NCI-H2081 treated with DMSO at 0.1 percent for 48 hours (cell line): ENCODE measurements at regions not wholly inside any gene's neighbourhood (a gene's known extent, or its start where the extent isn't known, plus 50 kb on each side); places are given as distances from the start of the nearest gene placed in this dataset.

Experiments
- DNase-seq: peaks from one replicate; lab custom pipeline; 2025; lab: John Stamatoyannopoulos, UW

- no peak for DNase-seq
These were observed 51.4 kb upstream of the TMEM132E start for GRCh38 chr17:34527908-34528470.

GRCh38 chr17:34527136-34527907 lies 52.1 kb upstream of the TMEM132E start:
- no peak for DNase-seq

GRCh38 chr17:34525651-34526050 lies 53.7 kb upstream of the TMEM132E start:
- DNase-seq = no peak

GRCh38 chr17:34521955-34522354 lies 57.4 kb upstream of the TMEM132E start:
- DNase-seq = no peak

- DNase-seq = no peak
These were observed 60.1 kb upstream of the TMEM132E start for GRCh38 chr17:34519282-34519681.

- no peak for DNase-seq
These were observed 62.0 kb upstream of the TMEM132E start for GRCh38 chr17:34517406-34517805.

- DNase-seq = no peak
These were observed 67.5 kb upstream of the TMEM132E start for GRCh38 chr17:34511931-34512330.

GRCh38 chr17:34511265-34511664 lies 68.1 kb upstream of the TMEM132E start:
- no peak for DNase-seq

- no peak for DNase-seq
These were observed 74.4 kb upstream of the TMEM132E start for GRCh38 chr17:34504814-34505484.

GRCh38 chr17:34503528-34504195 lies 75.7 kb upstream of the TMEM132E start:
- DNase-seq = no peak

- DNase-seq = no peak
These were observed 77.0 kb upstream of the TMEM132E start for GRCh38 chr17:34502426-34502825.

GRCh38 chr17:34499576-34499975 lies 79.8 kb upstream of the TMEM132E start:
- no peak for DNase-seq

GRCh38 chr17:34493917-34494316 lies 85.5 kb upstream of the TMEM132E start:
- no peak for DNase-seq

- no peak for DNase-seq
These were observed 91.8 kb upstream of the TMEM132E start for GRCh38 chr17:34487626-34488025.

- no peak for DNase-seq
These were observed 92.6 kb upstream of the TMEM132E start for GRCh38 chr17:34486761-34487160.

GRCh38 chr17:34485999-34486398 lies 93.4 kb upstream of the TMEM132E start:
- DNase-seq = no peak

GRCh38 chr17:34484193-34484733 lies 95.1 kb upstream of the TMEM132E start:
- no peak for DNase-seq

- no peak for DNase-seq
These were observed 96.7 kb upstream of the TMEM132E start for GRCh38 chr17:34482730-34483129.

GRCh38 chr17:34481779-34482178 lies 97.6 kb upstream of the TMEM132E start:
- no peak for DNase-seq

- no peak for DNase-seq
These were observed 100.0 kb upstream of the TMEM132E start for GRCh38 chr17:34479371-34479770.

GRCh38 chr17:34478244-34478643 lies 101.1 kb upstream of the TMEM132E start:
- DNase-seq = no peak

GRCh38 chr17:34475296-34475695 lies 104.1 kb upstream of the TMEM132E start:
- no peak for DNase-seq
